MCF 10A (cell line): ENCODE measurements at regions not wholly inside any gene's neighbourhood (a gene's known extent, or its start where the extent isn't known, plus 50 kb on each side); places are given as distances from the start of the nearest gene placed in this dataset.

Experiments used
- BruUV-seq: library from RNA; stranded (reverse); fragments of 400-500 nt; replicated peaks from 2 replicates; lab custom pipeline; 2021; lab: Mats Ljungman, UMichigan
- CTCF ChIA-PET: fragments of 300-600 bp; sonication (Branson Sonifier 250); formaldehyde crosslinking; extraction: SDS; loops from one replicate; lab custom pipeline; 2021; ENCODE audit warnings: antibody characterized with exemption, inconsistent platforms; lab: Yijun Ruan, JAX
- POLR2A ChIA-PET: fragments of 300-600, 350-650 bp; sonication (Branson Sonifier 250); formaldehyde crosslinking; extraction: SDS; loops from one replicate; lab custom pipeline; 2020; ENCODE audit warnings: antibody characterized with exemption, inconsistent platforms; lab: Yijun Ruan, JAX
- DNase-seq: peaks from one replicate; pipeline ENCODE4 v3.0.0-alpha.2; 2018; ENCODE audit not compliant: unreplicated experiment
- H3K27ac Mint-ChIP-seq: one replicate; pipeline ENCODE4 v1.8.0; 2022; ENCODE audit warnings: mild to moderate bottlenecking, low read depth, mixed read lengths; ENCODE audit not compliant: unreplicated experiment
- H3K27me3 Mint-ChIP-seq: one replicate; pipeline ENCODE4 v1.8.0; 2022; ENCODE audit warnings: mixed read lengths; ENCODE audit not compliant: insufficient read depth, unreplicated experiment
- H3K36me3 Mint-ChIP-seq: one replicate; pipeline ENCODE4 v1.8.0; 2022; ENCODE audit warnings: mild to moderate bottlenecking, moderate library complexity, mixed read lengths; ENCODE audit not compliant: insufficient read depth, unreplicated experiment
- H3K4me1 Mint-ChIP-seq: one replicate; pipeline ENCODE4 v1.8.0; 2022; ENCODE audit warnings: mixed read lengths; ENCODE audit not compliant: insufficient read depth, unreplicated experiment
- H3K4me3 Mint-ChIP-seq: one replicate; pipeline ENCODE4 v1.8.0; 2022; ENCODE audit warnings: mild to moderate bottlenecking, moderate library complexity, mixed read lengths; ENCODE audit not compliant: unreplicated experiment
- H3K9me3 Mint-ChIP-seq: one replicate; pipeline ENCODE4 v1.8.0; 2022; ENCODE audit warnings: mixed read lengths; ENCODE audit not compliant: unreplicated experiment
- intact Hi-C: fragments of 100-400 bp; cut with micrococcal nuclease; formaldehyde crosslinking; loops from 2 replicates; pipeline ENCODE4 v1.14.1; 2022
- TF ChIP-seq, protein P1 (sequence below): fragments of 200-600 bp; IDR thresholded peaks from one replicate; pipeline ENCODE4 v1.8.0; 2022; ENCODE audit warnings: antibody characterized with exemption, mild to moderate bottlenecking; ENCODE audit not compliant: unreplicated experiment

DNA sequence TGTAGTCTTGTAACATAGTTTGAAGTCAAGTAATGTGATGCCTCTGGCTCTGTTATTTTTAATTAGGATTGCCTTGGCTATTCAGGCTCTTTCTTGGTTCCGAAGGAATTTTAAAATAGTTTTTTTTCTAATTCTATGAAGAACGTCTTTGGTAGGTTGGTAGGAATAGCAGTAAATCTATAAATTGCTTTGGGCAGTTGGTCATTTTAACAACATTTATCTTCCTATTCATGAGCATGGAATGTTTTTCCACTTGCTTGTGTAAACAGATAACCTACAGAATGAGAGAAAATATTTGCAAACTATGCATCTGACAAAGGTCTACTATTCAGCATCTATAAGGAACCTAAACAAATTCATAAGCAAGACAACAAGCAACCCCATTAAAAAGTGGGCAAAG lies 173.2 kb upstream of the TRPC7 start:
- no peaks in the 10 kb centered on the region for H3K4me1 Mint-ChIP-seq
- peaks cover 38% of the 10 kb centered on the region for H3K27me3 Mint-ChIP-seq
- no peak overlapping the region for H3K4me3 Mint-ChIP-seq
- no peaks in the 10 kb centered on the region for H3K36me3 Mint-ChIP-seq
- ChIA-PET CTCF (no interaction called here), POLR2A (no interaction called here)
- intact Hi-C loops: loop anchor here (10.0 kb wide), 1 partner anchor 64 kb away; no protein-coding TSS in a partner anchor
- BruUV-seq: no TSS peak
- no peak for DNase-seq
- H3K9me3 Mint-ChIP-seq: no peaks in the 10 kb centered on the region
- TF ChIP-seq, protein P1, sequence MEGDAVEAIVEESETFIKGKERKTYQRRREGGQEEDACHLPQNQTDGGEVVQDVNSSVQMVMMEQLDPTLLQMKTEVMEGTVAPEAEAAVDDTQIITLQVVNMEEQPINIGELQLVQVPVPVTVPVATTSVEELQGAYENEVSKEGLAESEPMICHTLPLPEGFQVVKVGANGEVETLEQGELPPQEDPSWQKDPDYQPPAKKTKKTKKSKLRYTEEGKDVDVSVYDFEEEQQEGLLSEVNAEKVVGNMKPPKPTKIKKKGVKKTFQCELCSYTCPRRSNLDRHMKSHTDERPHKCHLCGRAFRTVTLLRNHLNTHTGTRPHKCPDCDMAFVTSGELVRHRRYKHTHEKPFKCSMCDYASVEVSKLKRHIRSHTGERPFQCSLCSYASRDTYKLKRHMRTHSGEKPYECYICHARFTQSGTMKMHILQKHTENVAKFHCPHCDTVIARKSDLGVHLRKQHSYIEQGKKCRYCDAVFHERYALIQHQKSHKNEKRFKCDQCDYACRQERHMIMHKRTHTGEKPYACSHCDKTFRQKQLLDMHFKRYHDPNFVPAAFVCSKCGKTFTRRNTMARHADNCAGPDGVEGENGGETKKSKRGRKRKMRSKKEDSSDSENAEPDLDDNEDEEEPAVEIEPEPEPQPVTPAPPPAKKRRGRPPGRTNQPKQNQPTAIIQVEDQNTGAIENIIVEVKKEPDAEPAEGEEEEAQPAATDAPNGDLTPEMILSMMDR: no peak
- H3K27ac Mint-ChIP-seq: no peak overlapping the region

DNA sequence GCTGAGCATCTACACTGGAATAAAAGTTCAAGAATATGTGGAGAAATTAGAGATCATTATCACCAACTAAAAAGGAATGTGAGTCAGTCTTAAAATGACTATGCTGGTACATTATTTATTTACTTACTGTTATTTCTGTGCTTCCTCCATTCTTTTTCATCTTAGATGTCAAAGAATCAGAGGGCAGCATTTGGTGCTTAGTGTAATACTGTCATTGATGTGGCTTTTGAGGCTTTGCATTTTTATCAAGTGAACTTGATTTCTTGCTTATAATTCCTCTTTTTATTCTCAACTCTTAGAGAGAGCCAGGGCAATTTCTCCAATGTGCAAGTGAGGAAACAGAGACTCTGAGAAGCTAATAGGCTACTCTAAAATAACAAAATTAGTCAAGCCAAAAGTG lies 163.7 kb upstream of the TRPC7 start:
- peaks cover 38% of the 10 kb centered on the region for H3K27me3 Mint-ChIP-seq
- CTCF ChIA-PET: interaction anchor here (0.7 to 1.0 kb wide), 2 partner anchors 9 to 48 kb away, joined by 3 read pairs; no protein-coding TSS in a partner anchor
- no peak overlapping the region for H3K4me3 Mint-ChIP-seq
- H3K9me3 Mint-ChIP-seq: no peaks in the 10 kb centered on the region
- H3K4me1 Mint-ChIP-seq: no peaks in the 10 kb centered on the region
- TF ChIP-seq, protein P1: no peak
- intact Hi-C loops: no loop called here
- BruUV-seq: no TSS peak
- POLR2A ChIA-PET: interaction anchor here (0.6 kb wide), 1 partner anchor 230 kb away, joined by 3 read pairs; no protein-coding TSS in a partner anchor
- H3K36me3 Mint-ChIP-seq: no peaks in the 10 kb centered on the region
- DNase-seq: no peak
- no peak overlapping the region for H3K27ac Mint-ChIP-seq

DNA sequence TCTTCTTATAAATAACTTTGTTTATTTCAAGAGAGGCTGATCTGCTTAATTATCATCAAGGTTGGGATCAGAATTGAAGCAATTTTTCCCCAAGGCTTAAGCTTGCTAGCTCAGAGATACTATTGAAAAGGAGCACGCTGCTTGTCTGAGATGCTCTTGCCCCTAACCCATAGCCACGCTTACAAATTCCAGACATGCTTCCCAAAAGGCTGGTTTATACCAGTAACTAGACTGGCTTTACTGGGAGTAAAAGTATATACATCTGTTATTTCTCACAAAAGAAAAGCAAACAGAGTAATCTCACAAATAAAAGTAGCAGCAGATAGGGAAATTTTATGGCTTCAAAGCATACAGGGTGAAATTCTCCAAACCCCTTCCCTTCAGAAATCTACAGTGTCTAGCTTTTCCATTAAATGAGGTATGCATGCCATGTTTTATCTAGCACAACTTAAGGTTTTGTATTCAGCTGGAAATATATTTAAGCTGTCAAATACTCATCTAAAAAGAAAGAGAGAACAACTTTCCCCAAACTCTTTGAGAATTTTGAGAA lies 163.2 kb upstream of the TRPC7 start:
- no peak for DNase-seq
- Mint-ChIP-seq H3K27ac (no peak overlapping the region), H3K9me3 (no peaks in the 10 kb centered on the region), H3K36me3 (no peaks in the 10 kb centered on the region), H3K4me1 (no peaks in the 10 kb centered on the region), H3K27me3 (peaks cover 43% of the 10 kb centered on the region), H3K4me3 (no peak overlapping the region)
- ChIA-PET CTCF (interaction anchor here (0.7 to 1.0 kb wide), 2 partner anchors 8 to 48 kb away, joined by 3 read pairs; no protein-coding TSS in a partner anchor), POLR2A (interaction anchor here (0.6 kb wide), 1 partner anchor 230 kb away, joined by 3 read pairs; no protein-coding TSS in a partner anchor)
- intact Hi-C loops: no loop called here
- TF ChIP-seq, protein P1: no peak
- no TSS peak for BruUV-seq

DNA sequence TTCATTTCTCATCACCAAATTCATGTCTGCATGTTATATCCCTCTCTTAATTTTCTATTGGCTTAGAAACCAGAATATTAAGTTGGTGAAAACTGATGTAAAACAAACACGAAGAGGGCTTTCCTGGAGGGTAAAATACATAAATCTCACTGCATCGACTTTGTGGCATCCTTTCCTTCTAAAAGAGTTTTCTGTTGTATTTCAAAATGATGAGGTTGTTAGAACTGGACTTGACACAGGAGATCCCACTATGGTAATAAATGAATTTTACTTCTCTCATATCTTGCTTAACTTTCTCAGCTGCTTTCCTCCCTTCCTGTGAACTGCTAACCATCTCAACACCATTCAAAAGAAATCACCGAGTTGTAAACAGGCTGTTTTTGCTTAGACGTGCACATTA lies 162.0 kb upstream of the TRPC7 start:
- no TSS peak for BruUV-seq

More for the DNA sequence above, 162.0 kb upstream of the TRPC7 start:
- intact Hi-C loops: no loop called here
- ChIA-PET CTCF (no interaction called here), POLR2A (interaction anchor here (0.8 kb wide), 1 partner anchor 9 kb away, joined by 5 read pairs; no protein-coding TSS in a partner anchor)
- Mint-ChIP-seq H3K9me3 (no peaks in the 10 kb centered on the region), H3K27me3 (peaks cover 48% of the 10 kb centered on the region), H3K27ac (no peak overlapping the region), H3K4me1 (no peaks in the 10 kb centered on the region), H3K36me3 (no peaks in the 10 kb centered on the region), H3K4me3 (no peak overlapping the region)
- no peak for DNase-seq
- TF ChIP-seq, protein P1: no peak
